GM19438 (cell line): ENCODE measurements at regions not wholly inside any gene's neighbourhood (a gene's known extent, or its start where the extent isn't known, plus 50 kb on each side); places are given as distances from the start of the nearest gene placed in this dataset.
"Not testable (repeated sequence)": the region's sequence is repeated elsewhere in the genome, so short reads cannot be mapped to it uniquely, and the experiment has no call there.

Experiments used
- ATAC-seq: cut with Tn5 transposase; IDR thresholded peaks from one replicate; pipeline ENCODE4 v1.9.1; 2021; ENCODE audit warnings: low read depth; ENCODE audit not compliant: unreplicated experiment

DNA sequence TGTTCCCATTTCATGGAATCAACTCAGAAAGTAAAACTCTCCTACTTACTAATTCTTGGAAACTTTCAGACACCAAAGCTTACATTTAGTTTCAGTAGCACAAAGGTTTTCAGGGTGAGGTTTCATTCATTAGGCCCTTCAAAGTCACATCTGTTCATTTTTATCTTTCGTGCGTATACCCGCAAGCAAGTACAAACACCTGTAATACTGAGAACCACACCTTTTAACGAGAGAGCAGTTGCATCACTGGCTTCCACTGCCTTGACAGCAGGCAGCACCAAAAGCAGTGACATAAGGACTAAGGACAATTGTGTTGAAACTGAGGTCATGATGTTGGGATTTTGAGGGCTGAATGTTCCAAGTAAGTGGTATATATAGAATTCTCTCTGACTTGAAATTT is 60.5 kb downstream of the GOLGA6L22 start:
- ATAC-seq = not testable (repeated sequence)

GRCh38 chr15:22526537-22526936 is 67.8 kb downstream of the GOLGA6L22 start:
- ATAC-seq = not testable (repeated sequence)

DNA sequence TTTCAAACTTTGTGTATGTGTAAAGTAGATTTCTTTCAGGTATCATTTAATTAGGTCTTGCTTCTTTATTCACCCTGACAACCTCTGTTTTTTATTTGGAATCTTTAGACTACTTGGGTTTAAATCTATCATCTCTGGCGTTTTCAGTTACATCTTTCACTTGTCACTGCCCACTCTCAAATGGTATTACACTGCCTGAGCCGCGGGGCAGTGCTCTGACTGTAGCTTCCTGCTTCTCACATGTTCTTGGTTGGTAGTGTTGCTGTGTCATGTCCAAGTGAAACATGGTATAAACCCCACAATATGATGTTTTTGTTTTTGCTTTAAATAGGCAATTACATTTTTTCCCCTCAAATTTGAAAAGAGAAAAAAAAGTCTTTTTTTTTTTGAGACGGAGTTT is 68.3 kb downstream of the GOLGA6L22 start:
- ATAC-seq = peak; percentile 66

- not testable (repeated sequence) for ATAC-seq
Measured at GRCh38 chr15:22529200-22529599, 70.5 kb downstream of the GOLGA6L22 start.

DNA sequence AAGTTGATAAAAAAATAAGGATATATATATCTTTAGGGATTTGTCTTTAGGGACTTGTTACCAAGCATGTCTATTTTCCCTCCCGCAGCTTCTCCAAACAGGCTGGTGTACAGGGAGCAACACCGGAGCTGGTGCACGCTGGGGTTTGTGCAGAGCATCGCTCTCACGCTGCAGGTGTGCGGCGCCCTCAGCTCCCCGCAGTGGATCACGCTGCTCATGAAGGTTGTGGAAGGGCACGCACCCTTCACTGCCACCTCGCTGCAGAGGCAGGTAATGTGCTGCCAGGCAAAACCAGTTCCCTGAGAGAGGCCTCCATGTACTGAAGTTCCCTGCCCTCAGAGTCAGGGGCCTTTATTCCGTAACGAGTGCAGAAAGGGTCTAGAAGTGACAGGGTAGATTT is 101.0 kb downstream of the GOLGA6L22 start:
- not testable (repeated sequence) for ATAC-seq

DNA sequence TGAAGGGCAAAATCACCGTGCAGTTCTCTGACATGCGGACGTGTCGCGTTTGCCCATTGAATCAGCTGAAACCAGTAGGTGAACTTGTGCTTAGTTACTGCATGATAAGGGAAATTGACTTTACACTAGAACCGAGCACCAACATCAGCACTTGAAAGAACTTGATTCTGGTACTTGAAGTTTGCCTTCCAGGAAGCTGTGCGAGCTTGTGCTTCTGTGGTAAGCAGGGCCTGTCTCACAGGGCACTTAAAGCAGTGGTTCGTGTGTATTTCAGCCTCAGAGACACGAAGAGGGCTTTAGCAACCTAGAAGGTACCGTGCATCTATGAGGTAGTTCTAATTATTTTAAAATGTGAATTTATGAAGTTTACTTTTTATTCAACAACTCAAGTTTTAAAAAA is 103.0 kb downstream of the GOLGA6L22 start:
- not testable (repeated sequence) for ATAC-seq

DNA sequence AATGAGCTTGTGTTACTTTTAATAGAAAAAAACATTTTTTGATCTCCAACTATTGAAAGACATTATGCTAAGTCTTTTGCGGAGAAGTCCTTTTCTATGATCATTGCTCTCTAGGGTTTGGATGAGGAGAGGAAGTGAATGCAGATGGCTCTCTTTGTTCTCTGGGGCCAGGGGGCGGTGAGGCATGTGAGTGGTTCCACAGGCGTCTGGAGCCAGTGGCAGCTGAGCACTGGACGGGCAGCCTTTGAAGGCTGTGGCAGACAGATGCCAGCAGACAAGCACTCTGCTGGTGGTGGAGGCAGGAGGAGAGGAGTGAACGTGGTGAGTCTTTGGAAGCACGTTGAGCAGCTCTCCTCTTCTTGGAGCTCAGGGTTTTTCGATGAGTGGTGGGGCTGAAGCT is 107.8 kb downstream of the GOLGA6L22 start:
- not testable (repeated sequence) for ATAC-seq

DNA sequence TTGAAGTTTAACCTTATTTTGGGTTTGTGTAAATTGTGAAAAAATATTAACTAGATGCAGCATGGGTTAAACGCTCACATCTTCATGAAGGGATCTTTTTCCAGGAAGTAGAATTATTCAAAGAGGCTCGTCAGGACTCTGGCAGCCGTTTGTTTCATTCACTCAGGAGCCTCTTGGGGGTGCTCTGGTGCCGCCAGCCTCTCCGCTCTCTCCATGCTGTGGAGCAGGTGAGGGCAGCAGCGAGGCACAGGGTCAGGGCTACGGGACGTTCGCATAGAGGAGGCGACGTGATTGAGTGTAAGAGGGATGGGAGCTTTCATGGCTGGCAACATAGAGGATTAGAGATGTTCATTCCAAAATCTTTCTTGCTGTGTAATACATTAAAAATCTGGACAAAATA is 110.8 kb downstream of the GOLGA6L22 start:
- ATAC-seq = not testable (repeated sequence)

DNA sequence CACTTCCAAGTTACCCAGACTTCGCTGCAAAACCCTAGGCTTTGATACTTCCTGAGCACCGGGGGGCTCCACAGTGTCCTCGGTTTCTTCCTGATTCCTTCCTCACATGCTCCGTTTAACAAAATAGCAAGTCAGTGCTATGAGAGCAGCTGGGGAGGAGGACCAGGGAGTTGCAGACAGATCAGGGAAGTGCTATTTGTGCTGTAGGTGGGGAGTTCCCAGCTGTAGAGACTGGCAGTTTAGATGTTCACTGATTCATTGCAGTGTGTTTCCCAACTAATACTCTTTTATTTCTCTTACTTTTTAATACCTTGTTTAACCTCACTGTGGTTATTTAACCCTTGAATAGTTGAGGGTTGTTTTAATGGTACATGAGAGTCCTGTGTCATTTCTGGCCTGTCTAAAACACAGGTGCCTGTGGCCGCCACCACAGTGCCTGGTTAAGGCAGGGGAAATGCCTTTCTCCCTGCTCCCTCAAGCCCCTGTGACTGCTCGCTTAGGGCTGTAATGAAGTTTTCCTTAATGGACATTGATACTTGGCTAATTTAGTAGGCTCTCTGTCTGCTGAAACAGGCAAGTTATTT is 113.5 kb downstream of the GOLGA6L22 start:
- not testable (repeated sequence) for ATAC-seq

DNA sequence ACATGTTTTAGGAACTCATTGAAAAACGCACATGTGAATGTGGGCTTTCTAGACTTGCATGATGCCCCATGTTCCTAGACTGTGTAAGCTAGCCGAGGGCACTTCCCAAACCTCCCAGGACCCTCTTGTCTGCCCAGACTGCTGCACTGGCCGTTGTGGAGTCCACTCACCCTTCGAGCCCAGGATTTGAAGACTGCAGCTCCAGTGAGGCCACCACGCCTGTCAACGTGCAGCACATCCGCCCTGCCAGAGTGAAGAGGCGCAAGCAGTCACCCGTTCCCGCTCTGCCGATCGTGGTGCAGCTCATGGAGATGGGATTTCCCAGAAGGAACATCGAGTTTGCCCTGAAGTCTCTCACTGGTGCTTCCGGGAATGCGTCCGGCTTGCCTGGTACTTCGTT is 114.1 kb downstream of the GOLGA6L22 start:
- not testable (repeated sequence) for ATAC-seq

DNA sequence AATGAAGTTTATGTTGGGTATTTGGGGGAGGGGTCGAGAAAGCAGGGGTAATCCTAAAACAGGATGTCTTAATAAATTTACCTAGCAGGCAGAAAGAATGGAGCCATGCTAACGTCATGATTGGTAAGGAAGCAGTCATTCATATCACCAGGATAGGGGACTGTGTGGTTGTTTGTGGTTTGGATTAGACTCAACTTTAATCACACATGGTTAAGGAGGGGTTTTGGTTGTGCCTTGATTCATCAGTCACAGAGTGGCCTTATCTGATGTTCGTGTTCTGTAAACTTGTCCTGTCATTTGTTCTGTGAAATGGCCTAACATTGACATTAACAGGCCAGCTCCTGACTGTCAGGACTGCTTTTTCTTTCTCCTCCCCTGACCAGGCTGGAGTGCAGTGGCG is 119.1 kb downstream of the GOLGA6L22 start:
- ATAC-seq = not testable (repeated sequence)

DNA sequence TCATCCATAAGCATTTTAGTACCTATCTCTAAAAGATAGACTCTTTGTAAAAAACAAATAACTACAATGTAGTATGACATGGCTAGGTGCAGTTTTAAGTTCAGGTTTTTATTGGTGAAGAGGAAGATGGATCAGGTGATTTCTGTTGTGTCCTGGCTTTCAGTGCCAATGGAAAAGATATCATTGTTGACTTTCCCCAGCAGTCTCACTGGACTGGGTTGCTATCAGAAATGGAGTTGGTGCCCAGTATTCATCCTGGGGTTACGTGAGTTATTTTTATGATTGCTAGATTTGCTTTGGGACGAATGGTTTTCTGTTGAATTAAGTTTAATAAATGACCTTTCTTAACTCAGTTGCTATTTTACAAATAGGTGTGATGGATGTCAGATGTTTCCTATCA is 120.5 kb downstream of the GOLGA6L22 start:
- ATAC-seq = not testable (repeated sequence)

DNA sequence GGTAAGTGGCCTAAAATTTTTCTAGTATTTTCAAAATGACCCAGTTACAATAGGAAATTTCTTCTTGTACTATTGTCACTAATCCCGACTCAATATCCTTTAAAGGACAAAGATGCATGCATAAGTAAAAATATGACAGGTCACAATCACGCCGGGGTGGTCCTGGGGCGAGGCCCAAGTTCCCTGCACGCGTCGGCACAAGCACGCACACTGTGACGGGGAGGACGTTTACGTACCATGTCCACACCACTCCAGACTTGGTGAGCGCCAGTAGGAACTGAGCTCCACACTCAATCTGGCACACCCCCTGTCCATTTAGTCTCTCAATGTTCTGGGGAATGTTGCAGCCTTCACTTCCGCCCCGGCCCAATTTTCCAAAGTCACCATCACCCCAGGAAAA is 128.7 kb downstream of the GOLGA6L22 start:
- not testable (repeated sequence) for ATAC-seq

- not testable (repeated sequence) for ATAC-seq
Measured at GRCh38 chr15:22598552-22598951, 139.8 kb downstream of the GOLGA6L22 start.

GRCh38 chr15:22599526-22600320 is 141.0 kb downstream of the GOLGA6L22 start:
- not testable (repeated sequence) for ATAC-seq

DNA sequence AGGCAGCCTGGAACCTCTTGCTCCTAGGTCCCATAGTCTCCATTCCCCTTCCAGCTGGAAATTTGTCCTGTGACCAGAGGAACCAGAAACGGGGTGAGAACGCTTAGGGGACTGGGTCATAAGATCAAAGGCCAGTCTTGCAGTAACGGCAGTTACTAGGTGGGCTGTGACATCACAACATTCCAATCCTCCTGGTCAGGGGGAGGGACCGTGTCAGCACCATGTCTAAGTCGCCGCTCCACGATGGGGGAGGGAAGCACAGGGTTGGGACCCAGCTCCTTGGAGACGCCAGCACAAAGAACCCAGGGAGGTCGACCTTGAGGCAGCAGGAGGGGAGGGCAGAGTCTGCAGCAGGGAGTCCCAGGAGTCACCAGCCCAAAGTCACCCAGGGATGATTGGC is 158.3 kb downstream of the GOLGA6L22 start:
- ATAC-seq = not testable (repeated sequence)

DNA sequence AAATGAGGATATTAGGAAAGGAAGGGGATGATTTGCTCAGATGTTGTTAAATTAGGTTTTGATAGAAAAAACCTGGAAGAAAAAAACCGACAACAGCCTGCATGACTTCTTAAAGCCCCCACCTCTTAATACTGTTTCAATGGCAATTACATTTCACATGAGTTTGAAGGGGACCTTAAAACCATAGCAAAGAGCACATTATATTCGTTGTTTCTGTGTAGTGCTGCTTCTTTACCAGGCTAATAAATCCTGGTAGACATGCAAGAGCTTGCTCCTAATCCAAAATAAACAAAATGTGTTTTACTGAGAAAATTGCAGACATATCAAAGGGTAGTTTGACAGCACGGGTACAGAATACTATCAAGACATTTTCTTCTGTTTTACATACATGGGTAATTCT is 154.7 kb upstream of the NIPA1 start:
- not testable (repeated sequence) for ATAC-seq

GRCh38 chr15:22639983-22640382 is 146.5 kb upstream of the NIPA1 start:
- ATAC-seq = not testable (repeated sequence)

DNA sequence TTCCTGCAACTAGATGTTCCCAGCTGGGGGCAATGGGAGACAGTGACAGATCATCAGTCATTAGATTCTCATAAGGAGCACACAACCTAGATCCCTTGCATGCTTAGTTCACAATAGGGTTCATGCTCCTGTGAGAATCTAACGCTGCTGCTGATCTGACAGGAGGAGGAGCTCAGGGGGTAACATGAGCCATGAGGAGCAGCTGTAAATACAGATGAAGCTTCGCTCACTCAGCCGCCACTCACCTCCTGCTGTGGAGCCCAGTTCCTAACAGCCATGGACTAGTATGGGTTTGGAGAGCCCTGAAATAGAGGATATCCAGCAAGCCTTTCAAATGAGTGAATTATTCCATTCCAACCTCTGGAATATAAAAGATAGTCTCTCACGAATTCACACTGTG is 137.0 kb upstream of the NIPA1 start:
- ATAC-seq = not testable (repeated sequence)

DNA sequence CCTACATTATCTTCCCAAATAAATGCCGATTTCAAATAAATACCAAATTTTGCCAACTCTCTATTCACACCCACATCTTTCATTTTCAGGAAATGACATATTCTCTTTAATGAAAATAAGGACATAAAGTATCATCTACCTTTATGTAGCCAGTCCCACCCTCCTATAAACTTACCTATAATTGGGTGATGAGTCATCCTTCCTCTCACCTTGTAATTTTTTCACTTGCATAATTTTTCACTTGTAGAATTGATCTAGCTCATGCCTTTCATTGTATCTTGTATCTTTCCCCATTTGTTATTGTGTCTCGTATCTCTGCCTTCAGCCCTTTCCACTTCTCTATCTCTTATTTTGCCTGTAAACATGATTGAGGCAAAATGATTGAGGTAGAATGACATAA is 135.3 kb upstream of the NIPA1 start:
- ATAC-seq = not testable (repeated sequence)

DNA sequence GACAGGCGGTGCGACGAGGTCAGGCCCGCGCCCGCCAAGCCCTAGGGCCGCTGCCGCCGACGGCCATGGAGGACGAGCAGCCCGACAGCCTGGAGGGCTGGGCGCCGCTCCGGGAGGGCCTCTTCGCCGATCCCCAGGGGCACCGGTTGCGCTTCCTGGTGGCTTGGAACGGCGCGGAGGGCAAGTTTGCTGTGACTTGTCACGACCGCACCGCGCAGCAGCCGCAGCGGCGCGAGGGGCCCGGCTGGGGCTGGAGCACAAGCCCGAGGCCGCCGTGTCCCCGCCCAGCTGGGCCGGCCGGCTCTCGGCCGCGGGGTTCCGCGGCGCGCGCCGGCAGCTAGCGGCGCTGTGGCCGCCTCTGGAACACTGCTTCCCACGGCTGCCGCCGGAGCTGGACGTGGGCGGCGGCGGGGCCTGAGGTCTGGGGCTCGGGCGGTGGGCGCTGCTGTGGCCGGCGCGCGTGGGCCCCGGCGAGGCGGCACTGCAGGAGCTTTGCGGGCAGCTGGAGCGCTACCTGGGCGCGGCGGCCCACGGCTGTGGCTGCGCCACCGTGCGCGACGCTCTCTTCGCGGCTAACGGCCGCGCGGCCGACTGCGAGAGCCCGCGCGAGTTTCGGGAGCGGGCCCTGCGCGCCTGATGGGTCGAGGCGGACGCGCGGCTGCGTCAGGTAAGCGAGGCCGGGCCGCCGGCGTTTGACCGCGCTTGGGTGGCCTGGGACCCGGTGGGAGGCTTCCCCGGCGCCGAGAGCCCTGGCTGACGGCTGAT is 122.0 kb upstream of the NIPA1 start:
- ATAC-seq = peak; percentile 62
